HG03460 (cell line): ENCODE measurements at regions not wholly inside any gene's neighbourhood (a gene's known extent, or its start where the extent isn't known, plus 50 kb on each side); places are given as distances from the start of the nearest gene placed in this dataset.

Experiments used
- ATAC-seq: cut with Tn5 transposase; IDR thresholded peaks from one replicate; pipeline ENCODE4 v1.9.1; 2021; ENCODE audit not compliant: unreplicated experiment

DNA sequence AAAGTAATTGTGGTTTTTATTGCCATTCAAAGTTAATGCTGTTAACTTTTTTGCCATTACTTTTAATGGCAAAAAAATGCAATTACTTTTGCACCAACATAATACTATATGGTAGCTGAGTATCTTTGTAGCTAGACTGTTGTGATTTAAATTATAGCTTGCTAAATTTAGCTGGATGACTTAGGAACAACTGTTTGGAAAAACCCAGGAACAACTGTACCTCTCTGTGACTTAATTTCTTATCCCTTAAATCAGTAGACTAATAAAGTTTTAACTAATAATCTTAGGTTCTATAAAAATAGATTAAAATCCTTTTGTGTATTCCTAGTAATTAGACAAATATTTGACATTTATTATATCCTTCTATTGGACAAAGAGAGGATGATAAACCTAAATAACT is 268.2 kb downstream of the TENT5A start:
- no peak for ATAC-seq

DNA sequence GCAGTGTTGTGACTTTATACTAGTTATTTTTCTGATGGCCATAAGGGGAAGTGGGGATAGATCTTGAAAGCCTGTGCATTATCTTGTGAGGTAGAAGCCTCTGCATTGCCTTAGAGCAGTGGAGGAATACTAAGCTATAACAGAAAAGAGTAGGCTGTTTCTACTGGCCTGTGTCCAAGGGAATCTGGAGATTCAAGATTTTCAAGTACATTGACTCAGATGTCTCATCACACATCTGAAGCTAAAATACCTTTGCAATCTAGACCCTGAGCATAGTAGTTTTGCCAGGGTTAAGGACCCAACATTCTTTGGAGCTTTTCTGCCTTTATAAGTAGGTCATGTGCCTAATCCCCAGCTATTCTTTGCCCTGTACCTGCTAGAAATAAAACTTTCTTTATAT is 272.3 kb downstream of the TENT5A start:
- no peak for ATAC-seq

DNA sequence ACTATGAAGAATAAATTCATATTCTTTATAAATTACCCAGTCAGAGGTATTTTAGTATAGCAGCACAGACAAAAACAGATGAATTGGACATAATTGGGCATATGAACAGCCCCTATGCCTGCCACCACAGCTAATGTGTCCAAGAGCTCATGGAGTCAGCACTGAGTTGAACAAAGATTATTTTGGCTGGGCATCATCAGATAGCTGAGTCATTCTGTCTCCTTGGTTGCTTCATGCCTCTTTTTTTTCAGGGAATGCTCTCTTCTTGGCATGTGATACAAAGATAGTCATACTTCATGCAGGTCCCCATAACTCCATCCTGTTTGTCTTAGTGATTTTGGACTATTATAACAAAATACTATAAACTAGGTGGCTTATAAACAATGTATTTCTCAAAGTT is 275.6 kb downstream of the TENT5A start:
- ATAC-seq: no peak

DNA sequence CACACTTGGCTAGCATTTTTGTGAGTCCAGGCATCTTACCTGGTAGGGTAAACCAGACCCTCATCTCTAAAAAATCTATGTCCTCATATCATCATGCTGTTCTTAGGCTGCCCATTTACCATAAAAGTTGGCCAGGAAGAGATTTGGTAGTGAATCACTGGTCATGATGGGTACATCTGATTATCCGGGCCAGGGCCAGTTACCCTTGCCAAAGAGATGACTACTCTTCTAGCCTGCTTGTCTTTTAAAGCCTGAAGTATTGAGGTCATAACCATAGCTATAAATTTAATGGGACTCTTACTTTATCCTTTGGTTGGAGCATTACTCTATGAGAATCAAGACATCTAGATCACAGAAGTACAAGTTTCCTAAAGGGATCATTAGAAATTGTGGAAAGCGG is 276.8 kb downstream of the TENT5A start:
- no peak for ATAC-seq

DNA sequence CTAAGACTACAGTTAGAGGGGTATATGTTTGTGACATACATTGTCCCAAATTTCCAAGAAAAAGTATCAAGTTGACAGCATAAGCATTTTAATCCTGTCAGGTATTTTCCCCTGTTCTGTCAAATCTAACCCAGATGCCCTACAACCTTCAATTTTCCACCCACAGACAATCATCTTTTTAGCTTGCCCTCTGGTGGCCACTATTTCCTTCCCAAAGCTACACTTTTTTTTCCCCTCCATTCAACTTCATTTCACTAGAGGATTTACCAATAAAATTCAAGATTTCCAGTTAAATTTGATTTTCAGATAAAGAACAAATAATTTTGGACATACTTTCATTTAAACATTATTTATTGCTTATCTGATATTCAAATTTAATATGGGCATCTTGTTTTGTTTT is 286.6 kb downstream of the TENT5A start:
- no peak for ATAC-seq

DNA sequence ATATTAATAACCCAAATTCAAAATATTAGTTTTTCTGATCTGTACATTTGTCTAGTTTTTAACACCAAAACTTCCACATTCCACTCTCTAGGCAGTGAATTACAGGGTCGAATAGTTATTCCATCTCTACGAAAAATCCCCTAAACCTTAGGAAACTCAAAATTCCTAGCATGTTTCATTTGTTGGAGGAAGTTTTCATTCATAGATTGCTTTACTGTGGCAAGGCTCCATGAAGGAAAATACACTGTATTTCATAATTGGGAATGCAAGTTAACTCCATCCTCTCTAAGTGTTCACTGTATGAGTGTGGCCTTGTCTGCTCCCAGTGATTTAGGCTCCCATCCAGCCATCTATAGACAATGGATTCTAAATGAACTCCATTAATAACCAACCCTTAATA is 296.1 kb downstream of the TENT5A start:
- ATAC-seq: no peak

DNA sequence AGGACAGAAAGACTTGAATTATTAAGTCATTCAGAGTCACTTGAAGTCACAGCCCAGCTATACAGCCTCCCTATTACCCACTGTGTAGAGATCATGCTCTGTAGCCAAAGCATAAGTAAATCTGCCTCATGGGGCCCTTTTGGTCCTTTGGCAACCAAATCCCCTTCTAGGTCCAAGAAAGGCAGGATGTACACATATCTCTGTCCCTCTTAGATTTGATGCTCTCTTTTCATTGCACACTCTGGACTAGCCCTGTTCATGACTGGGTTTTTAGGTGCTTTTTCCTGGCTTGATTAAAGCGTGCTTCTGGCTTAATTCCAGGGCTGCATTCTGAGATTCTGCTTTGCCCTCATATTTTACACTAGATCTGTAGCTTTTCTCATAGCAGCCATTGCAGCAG is 296.8 kb downstream of the TENT5A start:
- ATAC-seq: no peak

DNA sequence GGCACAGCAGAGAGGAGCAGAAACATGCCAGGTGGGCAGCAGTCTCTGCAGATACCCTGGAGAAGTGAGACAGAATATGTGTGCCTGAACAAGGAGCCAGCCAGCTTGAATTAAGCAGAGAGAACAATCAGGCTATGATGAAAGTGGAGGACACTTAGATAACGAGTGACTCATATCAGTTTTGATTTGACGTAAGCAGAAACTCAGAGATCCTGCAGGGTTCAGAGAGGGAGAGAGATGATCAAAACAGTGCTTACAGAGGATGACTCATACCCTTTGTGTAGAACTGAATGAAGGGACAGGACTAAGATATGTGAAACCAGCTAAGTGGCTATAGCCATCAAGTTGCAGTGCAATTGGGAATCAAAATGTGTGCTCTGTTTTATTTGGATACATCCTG is 300.7 kb downstream of the TENT5A start:
- peak; percentile 89 for ATAC-seq

DNA sequence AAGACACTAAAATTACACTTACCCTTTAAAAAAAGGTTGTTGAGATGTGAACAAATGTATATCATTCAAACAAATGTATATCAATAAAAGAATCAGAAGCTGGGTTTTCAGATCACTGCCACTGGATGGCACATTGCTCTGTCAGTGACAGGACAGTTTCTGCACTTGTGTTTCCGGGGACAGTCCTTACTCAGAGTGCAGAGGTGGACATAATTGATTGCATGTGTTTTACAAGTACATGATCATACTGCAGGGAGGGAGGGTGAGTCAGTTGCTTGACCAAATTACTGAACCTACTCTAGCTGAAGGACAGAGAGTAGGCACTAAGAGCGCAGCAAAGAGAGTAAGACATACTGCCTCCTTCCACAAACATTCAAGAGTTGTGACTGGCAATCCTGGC is 302.3 kb downstream of the TENT5A start:
- ATAC-seq: no peak

DNA sequence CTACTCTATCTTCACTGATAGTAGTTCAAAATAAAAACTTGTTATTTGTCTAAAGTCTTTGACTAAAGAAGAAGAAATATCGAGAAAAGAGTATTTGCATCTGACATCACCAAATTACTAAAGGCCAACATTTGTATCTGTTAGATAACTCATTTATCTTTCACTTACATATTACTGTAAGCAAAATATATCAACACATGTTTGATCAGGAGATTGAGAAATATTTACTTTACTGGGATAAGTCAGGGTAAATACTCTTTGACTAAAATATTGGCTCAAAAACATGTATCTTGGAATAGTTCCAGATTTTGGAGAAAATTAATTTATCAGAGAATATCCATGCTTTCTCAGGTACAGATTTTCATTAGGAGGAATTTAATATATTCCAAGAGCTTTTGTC is 306.0 kb downstream of the TENT5A start:
- no peak for ATAC-seq

DNA sequence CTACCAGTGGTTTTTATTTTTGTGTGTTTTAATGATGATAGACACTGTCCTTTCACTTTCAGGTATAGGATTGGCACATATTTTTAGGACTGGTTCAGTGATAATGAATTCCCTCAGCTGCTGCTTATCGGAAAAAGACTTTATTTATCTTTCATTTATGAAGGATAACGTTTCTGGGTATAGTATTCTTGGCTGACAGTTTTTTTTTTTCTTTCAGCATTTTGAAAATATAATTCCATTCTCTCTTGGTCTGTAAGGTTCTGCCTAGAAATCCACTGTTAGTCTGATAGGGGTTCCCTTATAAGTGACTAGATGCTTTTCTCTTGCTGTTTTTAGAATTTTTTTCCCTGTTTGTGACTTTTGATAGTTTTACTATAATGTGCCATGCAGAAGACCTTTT is 313.1 kb downstream of the TENT5A start:
- ATAC-seq: no peak

DNA sequence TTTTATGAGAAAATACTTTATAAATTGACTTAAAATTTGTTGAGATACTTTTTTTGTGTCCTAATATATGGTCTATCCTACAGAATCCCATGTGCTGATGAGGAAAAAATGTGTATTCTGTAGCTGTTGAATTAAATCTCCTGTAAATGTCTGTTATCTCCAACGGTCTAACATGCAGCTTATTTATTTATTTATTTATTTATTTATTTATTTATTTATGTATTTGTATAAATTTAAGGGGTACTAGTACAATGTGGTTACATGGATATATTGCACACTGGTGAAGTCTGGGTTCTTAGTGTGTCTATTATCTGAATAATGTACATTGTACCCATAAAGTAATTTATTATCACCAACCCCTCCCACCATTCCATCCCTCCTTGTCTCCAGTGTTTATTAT is 315.5 kb downstream of the TENT5A start:
- no peak for ATAC-seq

DNA sequence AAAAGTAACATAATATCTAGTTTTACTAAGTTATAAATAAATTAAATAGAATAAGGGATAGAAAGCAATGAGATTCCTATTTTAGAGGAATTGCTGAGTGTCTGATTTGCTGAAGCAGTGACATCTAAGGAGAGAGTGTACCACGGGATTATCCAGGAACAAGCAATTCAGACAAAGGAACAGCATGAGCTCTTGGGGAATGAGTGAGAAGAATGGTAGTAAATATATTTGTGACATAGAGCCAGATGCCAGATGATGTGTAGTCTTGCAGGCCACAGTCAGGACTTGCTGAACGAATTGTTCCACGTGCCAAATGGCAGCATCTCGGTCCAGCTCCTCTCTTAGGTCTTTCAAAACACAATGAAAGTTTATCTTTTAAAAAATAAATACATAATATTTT is 339.2 kb downstream of the TENT5A start:
- ATAC-seq: no peak

DNA sequence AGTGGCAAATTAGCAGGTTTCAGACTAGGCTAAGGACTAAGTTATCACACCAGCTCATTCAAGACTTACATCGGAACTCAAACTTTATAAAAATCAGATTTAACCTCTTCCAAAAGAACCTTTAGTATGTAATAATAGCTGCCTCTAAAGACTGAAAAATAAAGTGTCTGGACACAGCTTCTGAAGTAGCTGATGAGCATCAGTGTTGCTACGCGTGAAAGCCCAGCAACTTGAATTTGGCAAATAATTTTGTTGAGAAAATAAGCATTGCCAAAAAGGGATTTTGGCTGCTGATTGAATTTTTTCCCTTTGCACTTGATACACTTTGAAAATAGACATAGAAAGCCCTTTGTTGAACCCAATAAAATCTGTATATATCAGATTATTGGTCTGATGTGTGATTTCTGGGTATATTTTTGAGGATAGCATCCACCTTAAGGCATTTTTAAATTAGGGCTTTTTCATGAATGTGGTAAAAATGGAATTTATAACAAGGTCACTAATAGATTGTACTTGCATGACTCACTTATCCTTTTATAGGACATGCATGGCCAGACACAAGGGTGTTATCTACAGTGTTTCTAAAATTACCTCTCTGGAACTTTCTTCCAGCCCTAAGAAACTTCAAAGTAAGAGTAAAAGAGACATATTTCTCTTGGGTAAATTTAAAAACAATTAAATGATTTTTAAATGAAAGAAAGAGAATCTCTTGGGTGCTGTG is 350.4 kb downstream of the TENT5A start:
- ATAC-seq: no peak

DNA sequence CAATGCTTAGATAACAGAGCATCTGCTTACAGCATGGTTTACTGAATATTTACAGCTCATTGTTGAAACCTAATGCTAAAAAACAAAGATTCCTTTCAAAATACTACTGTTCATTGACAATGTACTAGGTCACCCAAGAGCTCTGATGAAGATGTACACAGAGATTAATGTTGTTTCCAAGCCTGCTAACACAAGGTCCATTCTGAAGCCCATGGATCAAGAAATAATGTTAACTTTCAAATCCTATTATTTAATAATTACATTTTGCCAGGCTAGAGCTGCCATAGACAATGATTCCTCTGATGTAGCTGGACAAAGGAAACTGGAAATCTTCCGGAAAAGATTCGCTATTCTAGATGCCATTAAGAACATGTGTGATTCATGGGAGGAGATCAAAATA is 355.6 kb downstream of the TENT5A start:
- ATAC-seq: no peak

DNA sequence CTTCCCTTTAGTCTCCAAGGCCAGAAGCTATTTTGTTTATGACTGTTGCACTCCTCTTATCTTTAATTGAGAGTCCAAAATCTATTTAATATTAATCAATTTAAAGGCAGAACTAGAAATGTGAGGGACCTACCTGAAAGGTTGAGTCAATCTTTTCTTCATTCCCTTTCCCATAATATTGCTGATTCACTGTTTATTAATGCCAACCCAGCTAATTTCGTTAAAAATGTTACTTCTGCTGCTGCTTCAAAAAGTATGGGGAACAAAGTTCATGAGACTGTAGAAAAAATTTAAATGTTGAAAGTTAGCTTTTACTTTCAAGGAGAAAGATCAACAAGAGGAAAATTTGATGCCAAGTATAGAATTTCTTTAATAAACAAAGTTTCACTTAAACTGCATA is 365.3 kb downstream of the TENT5A start:
- ATAC-seq: no peak

DNA sequence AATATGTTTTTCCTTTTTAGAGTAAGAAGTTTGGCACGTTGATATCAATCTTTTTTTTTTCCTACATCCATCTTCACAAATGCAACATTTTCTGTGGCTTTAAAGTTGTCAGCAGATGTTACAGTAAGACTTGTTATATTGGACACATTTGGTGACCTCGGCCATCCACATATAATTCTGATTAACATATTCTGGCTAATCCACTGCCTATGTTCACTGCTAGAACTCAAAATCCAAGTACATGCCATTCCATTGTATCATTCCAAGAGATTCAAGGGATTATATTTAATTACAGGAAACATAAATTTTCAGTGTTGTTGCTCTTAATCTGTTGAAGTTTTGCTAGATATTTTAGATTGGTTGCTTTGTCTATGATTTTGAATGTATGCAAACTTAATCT is 367.6 kb downstream of the TENT5A start:
- ATAC-seq: no peak

DNA sequence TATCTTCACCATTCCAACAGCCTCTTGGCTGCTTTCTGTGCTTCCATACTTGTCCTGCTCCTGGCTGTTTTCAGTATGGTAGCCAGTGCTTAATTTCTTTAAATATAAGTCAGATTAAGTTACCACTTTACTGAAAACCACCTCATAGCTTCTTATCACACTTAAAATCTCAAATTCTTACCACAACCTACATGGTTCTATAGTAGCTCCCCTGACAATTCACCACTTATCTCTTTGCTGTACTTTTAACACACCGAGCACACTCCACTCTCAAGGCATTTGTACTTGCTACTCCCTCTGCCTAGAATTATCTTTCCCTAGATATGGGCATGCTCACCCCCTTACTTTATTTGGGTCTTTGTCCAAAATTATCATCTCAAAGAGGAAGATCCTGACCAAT is 369.0 kb downstream of the TENT5A start:
- ATAC-seq: no peak

DNA sequence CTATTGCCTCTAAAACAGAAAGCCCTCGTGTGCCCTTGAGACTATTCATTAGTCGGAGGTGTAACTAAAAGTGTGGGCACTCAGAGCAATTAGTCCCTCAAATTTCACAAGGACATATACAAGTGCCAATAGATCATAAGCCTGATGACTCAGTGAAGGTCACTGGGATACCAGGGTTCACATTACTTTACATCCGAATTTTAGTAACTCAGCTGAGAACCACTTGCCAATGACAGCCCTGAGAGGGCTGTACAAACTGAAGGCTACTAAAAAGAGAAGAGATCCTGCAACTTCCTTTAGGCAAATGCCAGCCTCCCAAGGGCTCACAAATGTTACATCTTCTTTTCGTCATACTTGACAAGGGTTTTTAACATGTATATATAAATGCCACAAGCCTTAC is 369.6 kb downstream of the TENT5A start:
- ATAC-seq: no peak

DNA sequence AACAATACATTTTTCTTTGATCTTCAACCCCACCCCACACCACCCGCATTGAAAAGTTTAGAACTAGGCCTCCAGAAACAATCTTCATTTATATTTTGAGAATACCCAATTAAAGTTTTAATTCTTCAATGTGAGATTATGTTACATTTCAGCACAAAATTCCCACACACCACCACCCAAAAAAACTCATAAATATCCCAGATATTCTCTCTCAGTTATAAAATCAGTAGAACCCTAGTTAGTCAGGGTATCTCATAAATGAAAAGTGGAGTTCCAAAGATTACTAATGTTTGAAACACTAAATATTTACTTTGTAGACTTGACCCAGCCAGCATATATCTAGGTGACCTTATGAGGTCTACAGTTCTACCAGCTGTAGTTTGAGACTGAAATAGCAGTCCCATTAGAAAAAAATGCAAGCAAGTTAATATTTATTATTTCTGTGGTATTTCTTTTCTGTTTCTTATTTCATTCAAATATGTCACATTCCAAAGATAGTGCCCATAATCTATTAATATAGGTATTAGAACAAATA is 371.0 kb downstream of the TENT5A start:
- no peak for ATAC-seq

DNA sequence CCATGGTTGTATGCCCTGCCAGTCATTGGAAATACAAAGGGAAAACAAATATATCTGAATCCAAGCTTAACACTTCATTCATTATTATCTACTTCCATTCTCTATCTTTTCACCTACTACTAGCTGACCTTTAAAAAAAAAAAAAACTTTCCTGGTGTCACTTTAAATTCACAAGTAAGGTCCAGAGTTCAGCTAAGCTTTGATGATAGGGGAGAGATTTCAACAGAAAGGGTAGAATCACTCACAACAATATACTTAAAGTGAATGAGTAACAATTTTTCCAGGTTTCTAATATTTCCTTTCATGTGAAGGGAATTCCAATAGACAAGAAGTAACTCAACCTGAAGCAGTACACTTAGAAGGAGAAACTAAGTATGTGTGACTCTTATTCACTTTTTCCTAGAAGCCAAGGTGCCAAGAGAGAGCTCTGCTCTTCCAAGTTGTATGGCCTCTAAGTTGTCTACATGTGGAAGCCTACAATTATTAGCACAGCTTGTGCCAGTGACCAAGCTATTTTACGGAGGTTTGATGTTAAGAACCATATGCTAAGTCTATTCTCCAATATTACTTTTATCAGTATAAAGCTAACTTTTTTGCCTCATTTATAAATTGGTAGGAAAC is 371.7 kb downstream of the TENT5A start:
- no peak for ATAC-seq

DNA sequence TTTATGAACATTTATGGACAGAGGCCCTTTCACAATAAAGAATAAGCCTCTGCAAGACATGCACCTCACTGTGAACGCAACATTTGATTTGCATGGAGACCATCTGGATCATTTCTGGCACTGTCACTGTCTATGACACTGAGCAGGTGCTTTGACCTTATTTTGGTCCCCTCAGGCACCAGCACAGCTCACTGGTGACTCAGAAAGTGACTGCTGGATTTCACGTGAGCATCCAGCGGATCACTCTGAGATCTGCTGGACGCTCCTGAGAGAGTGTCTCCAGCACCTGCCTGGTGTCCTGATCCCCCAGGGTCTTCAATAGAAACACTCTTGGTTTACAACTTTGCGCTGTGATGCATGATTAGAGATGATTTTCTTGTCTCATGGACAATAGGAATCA is 375.7 kb downstream of the TENT5A start:
- ATAC-seq: no peak

DNA sequence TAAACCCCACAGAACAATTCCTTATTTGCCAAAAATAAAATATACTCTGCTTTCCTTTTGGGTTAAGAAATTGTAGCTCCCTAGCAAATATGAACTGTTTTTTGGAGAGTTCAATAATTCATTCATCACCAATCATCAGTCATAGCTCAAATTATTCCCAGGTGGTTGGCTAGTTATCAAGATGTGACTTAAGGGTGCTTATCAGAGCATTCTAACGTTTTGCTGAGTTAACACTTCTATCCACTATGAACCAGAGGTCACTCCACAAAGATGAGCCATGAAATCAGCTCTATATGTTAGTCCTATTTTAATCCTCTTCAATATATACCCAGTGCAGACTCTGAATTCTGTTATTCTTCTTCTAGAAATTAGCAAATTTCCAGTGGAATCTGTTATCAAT is 379.1 kb downstream of the TENT5A start:
- no peak for ATAC-seq
